IMR-90 (cell line): ENCODE measurements at regions not wholly inside any gene's neighbourhood (a gene's known extent, or its start where the extent isn't known, plus 50 kb on each side); places are given as distances from the start of the nearest gene placed in this dataset.

Experiments used
- ATAC-seq: fragments of 200-7000 bp; cut with Tn5 transposase; 2 replicates; pipeline ENCODE4 v1.9.1; 2020; ENCODE audit warnings: low read depth, mild to moderate bottlenecking, moderate library complexity
- BruUV-seq: library from RNA; stranded (reverse); fragments of 400-500 nt; replicated peaks from 2 replicates; lab custom pipeline; 2021; lab: Mats Ljungman, UMichigan
- CTCF ChIA-PET: fragments of 300-600 bp; formaldehyde crosslinking; extraction: SDS; loops from one replicate; lab custom pipeline; 2021; ENCODE audit warnings: antibody characterized with exemption; lab: Yijun Ruan, JAX
- POLR2A ChIA-PET: fragments of 300-600 bp; sonication (Branson Sonifier 250); formaldehyde crosslinking; loops from one replicate; lab custom pipeline; 2022; ENCODE audit warnings: antibody characterized with exemption; ENCODE audit not compliant: unreplicated experiment; lab: Charles Lee
- DNase-seq: peaks from one replicate; pipeline ENCODE4 v3.0.0; 2013
- H2AFZ ChIP-seq: replicated peaks from 2 replicates; pipeline ENCODE3; 2013; ENCODE audit warnings: low read length, mild to moderate bottlenecking; ENCODE audit not compliant: poor library complexity
- H2AK5ac ChIP-seq: 2 replicates; pipeline ENCODE4 v1.6.1; 2013; ENCODE audit warnings: low read depth, low read length, inconsistent platforms
- H2AK9ac ChIP-seq: replicated peaks from 2 replicates; pipeline ENCODE3; 2013; ENCODE audit warnings: mild to moderate bottlenecking, low read depth, low read length, moderate library complexity; ENCODE audit not compliant: poor library complexity
- H2BK120ac ChIP-seq: 2 replicates; pipeline ENCODE4 v1.6.1; 2013; ENCODE audit warnings: low read depth, low read length, inconsistent platforms
- H2BK15ac ChIP-seq: 3 replicates; pipeline ENCODE4 v1.6.1; 2013; ENCODE audit warnings: low read depth, low read length, inconsistent platforms
- H2BK20ac ChIP-seq: 2 replicates; pipeline ENCODE4 v1.6.1; 2013; ENCODE audit warnings: low read depth, mild to moderate bottlenecking, inconsistent platforms, low read length, moderate library complexity
- H2BK5ac ChIP-seq: 2 replicates; pipeline ENCODE4 v1.6.1; 2013; ENCODE audit warnings: mild to moderate bottlenecking, low read depth, low read length, inconsistent platforms; ENCODE audit not compliant: poor library complexity, severe bottlenecking
- H3K14ac ChIP-seq: replicated peaks from 2 replicates; pipeline ENCODE4 v1.6.1; 2013; ENCODE audit warnings: low read depth, low read length, inconsistent platforms
- H3K18ac ChIP-seq: 2 replicates; pipeline ENCODE4 v1.6.1; 2013; ENCODE audit warnings: low read depth, low read length, control low read depth
- H3K23ac ChIP-seq: 2 replicates; pipeline ENCODE4 v1.6.1; 2013; ENCODE audit warnings: low read depth, low read length, inconsistent platforms
- H3K27ac ChIP-seq: 2 replicates; pipeline ENCODE4 v1.5.1; 2013; ENCODE audit warnings: mild to moderate bottlenecking, control low read depth, low read length; ENCODE audit not compliant: insufficient read depth
- H3K27me3 ChIP-seq: 2 replicates; pipeline ENCODE4 v1.6.1; 2013; ENCODE audit warnings: low read length; ENCODE audit not compliant: control insufficient read depth, insufficient read depth
- H3K36me3 ChIP-seq: 2 replicates; pipeline ENCODE4 v1.6.1; 2013; ENCODE audit warnings: low read length, mixed read lengths; ENCODE audit not compliant: control insufficient read depth, insufficient read depth
- H3K4ac ChIP-seq: 2 replicates; pipeline ENCODE4 v1.6.1; 2013; ENCODE audit warnings: low read depth, low read length, inconsistent platforms
- H3K4me1 ChIP-seq: 2 replicates; pipeline ENCODE4 v1.6.1; 2013; ENCODE audit warnings: low read length, mixed read lengths; ENCODE audit not compliant: control insufficient read depth, insufficient read depth
- H3K4me2 ChIP-seq: 2 replicates; pipeline ENCODE4 v1.6.1; 2013; ENCODE audit warnings: low read depth, mild to moderate bottlenecking, control low read depth, low read length, moderate library complexity
- H3K4me3 ChIP-seq: 2 replicates; pipeline ENCODE4 v1.5.1; 2013; ENCODE audit warnings: low read depth, mild to moderate bottlenecking, control low read depth, low read length, moderate library complexity; ENCODE audit not compliant: insufficient read depth
- H3K56ac ChIP-seq: 2 replicates; pipeline ENCODE4 v1.6.1; 2013; ENCODE audit warnings: low read length, inconsistent platforms; ENCODE audit not compliant: insufficient read depth; ENCODE audit errors: extremely low read depth
- H3K79me1 ChIP-seq, 2 experiments: 2 replicates each; pipeline ENCODE4 v1.6.1; 2013; ENCODE audit warnings: low read length in 2 of 2, inconsistent platforms in 1 of 2, low read depth in 1 of 2
- H3K9ac ChIP-seq: 2 replicates; pipeline ENCODE4 v1.6.1; 2013; ENCODE audit warnings: low read depth, low read length, control low read depth
- H3K9me1 ChIP-seq: 2 replicates; pipeline ENCODE4 v1.6.1; 2013; ENCODE audit warnings: low read length, inconsistent platforms; ENCODE audit not compliant: insufficient read depth
- H3K9me3 ChIP-seq: 2 replicates; pipeline ENCODE4 v1.6.1; 2013; ENCODE audit warnings: low read length; ENCODE audit not compliant: control insufficient read depth, insufficient read depth
- H4K20me1 ChIP-seq: 2 replicates; pipeline ENCODE4 v1.6.1; 2013; ENCODE audit warnings: low read length, inconsistent platforms; ENCODE audit not compliant: insufficient read depth
- H4K5ac ChIP-seq: 2 replicates; pipeline ENCODE4 v1.6.1; 2013; ENCODE audit warnings: mild to moderate bottlenecking, low read depth, low read length, control low read depth
- H4K8ac ChIP-seq, 2 experiments: 2 replicates each; pipeline ENCODE4 v1.6.1; 2013; ENCODE audit warnings: low read depth in 2 of 2, low read length in 2 of 2, control low read depth in 1 of 2, inconsistent platforms in 1 of 2
- H4K91ac ChIP-seq: 2 replicates; pipeline ENCODE4 v1.6.1; 2013; ENCODE audit warnings: low read depth, low read length, inconsistent platforms; ENCODE audit not compliant: insufficient read depth
- BHLHE40 ChIP-seq: fragments of 150-350 bp; IDR thresholded peaks from 2 replicates; pipeline ENCODE4 v1.6.1; 2016; ENCODE audit warnings: mild to moderate bottlenecking, low read depth, low read length
- NFE2L2 ChIP-seq: fragments of 150-350 bp; IDR thresholded peaks from 2 replicates; pipeline ENCODE4 v1.6.1; 2016; ENCODE audit warnings: low read depth, mild to moderate bottlenecking, low read length
- POLR2A ChIP-seq: IDR thresholded peaks from 2 replicates; pipeline ENCODE4 v1.6.1; 2012; ENCODE audit warnings: mild to moderate bottlenecking, low read depth, low read length
- SMC3 ChIP-seq: fragments of 150-350 bp; IDR thresholded peaks from 2 replicates; pipeline ENCODE4 v1.6.1; 2016; ENCODE audit warnings: low read depth, mild to moderate bottlenecking, antibody characterized with exemption, low read length, moderate library complexity
- WGBS, 2 experiments: methylation state at CpG; one replicate each; pipeline versions ENCODE4 v1.1.5 to v1.1.7; 2013; ENCODE audit warnings: missing lambda C conversion rate in 2 of 2; ENCODE audit not compliant: insufficient read length in 1 of 2; ENCODE audit errors: extremely low coverage in 2 of 2; 5-methylcytosine and 5-hydroxymethylcytosine counted together
- dilution Hi-C: fragments of 300-500 bp; cut with HindIII; formaldehyde crosslinking; loops from one replicate; pipeline ENCODE4 v1.14.3; 2018; ENCODE audit warnings: low sequenced_read_pairs; ENCODE audit not compliant: unreplicated experiment
- in situ Hi-C: fragments of 300-500 bp; cut with MboI; formaldehyde crosslinking; loops from 3 replicates; pipeline ENCODE4 v1.14.3; 2019; ENCODE audit warnings: low sequenced_read_pairs, inconsistent platforms, mixed read lengths
- intact Hi-C: fragments of 100-400 bp; cut with micrococcal nuclease; formaldehyde crosslinking; loops from 2 replicates; pipeline ENCODE4 v1.10.0; 2022

GRCh38 chr3:5275529-5275928 is 88.0 kb downstream of the EDEM1 start:
- Histone ChIP-seq H2BK20ac (no peak overlapping the region), H2AFZ (no peak overlapping the region), H4K20me1 (no peaks in the 10 kb centered on the region), H2AK5ac (no peak overlapping the region), H3K23ac (no peak overlapping the region), H2AK9ac (no peak overlapping the region), H3K14ac (no peak overlapping the region), H3K27ac (no peak overlapping the region), H3K4ac (no peak overlapping the region), H2BK5ac (peak overlapping the region; percentile 76), H3K9ac (no peak overlapping the region), H3K9me3 (0 out of 2 replicates have a peak, but pooled peaks cover 2% of the 10 kb centered on the region), H3K27me3 (no peaks in the 10 kb centered on the region), H3K79me1 (no peaks in the 10 kb centered on the region), H3K36me3 (no peaks in the 10 kb centered on the region), H2BK15ac (no peak overlapping the region), H3K4me3 (no peak overlapping the region), H3K18ac (no peak overlapping the region), H4K8ac (no peak overlapping the region), H2BK120ac (no peak overlapping the region), H3K4me1 (no peaks in the 10 kb centered on the region; the same call in 1 of the 2 replicates), H3K9me1 (no peaks in the 10 kb centered on the region), H4K5ac (no peak overlapping the region), H3K56ac (no peak overlapping the region), H4K91ac (no peak overlapping the region), H3K4me2 (no peak overlapping the region; the same call in 1 of the 2 replicates)
- dilution Hi-C loops (no loop called here), intact Hi-C loops (no loop called here), in situ Hi-C loops (no loop called here)
- ATAC-seq (peak; percentile 75), DNase-seq (peak; percentile 37)
- WGBS, 2 experiments = no CpG with 5 or more reads among the region's 2 CpGs
- ChIA-PET POLR2A (no interaction called here), CTCF (no interaction called here)
- TF ChIP-seq POLR2A (no peak), SMC3 (no peak), BHLHE40 (no peak), NFE2L2 (no peak)
- BruUV-seq = no TSS peak
